WTC11 (cell line): ENCODE measurements at regions not wholly inside any gene's neighbourhood (a gene's known extent, or its start where the extent isn't known, plus 50 kb on each side); places are given as distances from the start of the nearest gene placed in this dataset.

Experiments used
- ATAC-seq: fragments of 200-7000 bp; cut with Tn5 transposase; 2 replicates; pipeline ENCODE4 v1.10.0; 2021; ENCODE audit warnings: mild to moderate bottlenecking, moderate library complexity
- CTCF ChIA-PET: fragments of 300-600 bp; sonication (Branson Sonifier 250); formaldehyde crosslinking; loops from one replicate; lab custom pipeline; 2021; ENCODE audit warnings: antibody characterized with exemption; lab: Charles Lee
- POLR2A ChIA-PET: fragments of 350-600 bp; sonication (Branson Sonifier 250); formaldehyde crosslinking; loops from one replicate; lab custom pipeline; 2021; ENCODE audit warnings: antibody characterized with exemption; lab: Charles Lee
- DNase-seq: peaks from one replicate; pipeline ENCODE4 v3.0.0; 2021; ENCODE audit warnings: low spot score
- H3K27ac Mint-ChIP-seq: 2 replicates; pipeline ENCODE4 v1.8.0; 2021; ENCODE audit warnings: mixed read lengths
- H3K27me3 Mint-ChIP-seq: 2 replicates; pipeline ENCODE4 v1.8.0; 2021; ENCODE audit warnings: low read depth, mild to moderate bottlenecking, moderate library complexity, mixed read lengths
- H3K36me3 Mint-ChIP-seq: 2 replicates; pipeline ENCODE4 v1.8.0; 2021; ENCODE audit warnings: mixed read lengths
- H3K4me1 Mint-ChIP-seq: 2 replicates; pipeline ENCODE4 v1.8.0; 2022; ENCODE audit warnings: mixed read lengths
- H3K4me3 Mint-ChIP-seq: 2 replicates; pipeline ENCODE4 v1.8.0; 2021; ENCODE audit warnings: mild to moderate bottlenecking, moderate library complexity, mixed read lengths
- H3K9me3 Mint-ChIP-seq: 2 replicates; pipeline ENCODE4 v1.8.0; 2021; ENCODE audit warnings: mixed read lengths
- AFF4 ChIP-seq: sonication (generic); formaldehyde crosslinking; IDR thresholded peaks from 2 replicates; pipeline ENCODE4 v1.8.1; 2023; ENCODE audit warnings: mild to moderate bottlenecking, missing genetic modification reagents, borderline replicate concordance
- AR ChIP-seq: fragments of 250-450 bp; sonication (Bioruptor Pico); IDR thresholded peaks from 2 replicates; pipeline ENCODE4 v1.9.0; 2021; ENCODE audit warnings: mild to moderate bottlenecking
- CREM ChIP-seq: sonication (generic); formaldehyde crosslinking; IDR thresholded peaks from 2 replicates; pipeline ENCODE4 v1.8.1; 2022; ENCODE audit warnings: mild to moderate bottlenecking, missing genetic modification reagents, moderate library complexity
- EMX1 ChIP-seq: fragments of 250-450 bp; sonication (Bioruptor Pico); IDR thresholded peaks from 2 replicates; pipeline ENCODE4 v1.8.0; 2021; ENCODE audit warnings: mild to moderate bottlenecking
- FOXK1 ChIP-seq: sonication (generic); formaldehyde crosslinking; IDR thresholded peaks from 2 replicates; pipeline ENCODE4 v1.8.0; 2022; ENCODE audit warnings: mild to moderate bottlenecking, moderate library complexity, missing genetic modification reagents
- GABPB1 ChIP-seq: sonication (generic); formaldehyde crosslinking; IDR thresholded peaks from 2 replicates; pipeline ENCODE4 v1.8.1; 2023; ENCODE audit warnings: mild to moderate bottlenecking, missing genetic modification reagents
- IRF2 ChIP-seq: sonication (generic); formaldehyde crosslinking; IDR thresholded peaks from 2 replicates; pipeline ENCODE4 v1.8.0; 2022; ENCODE audit warnings: low read depth, missing genetic modification reagents, borderline replicate concordance
- MYBL2 ChIP-seq: sonication (generic); formaldehyde crosslinking; IDR thresholded peaks from 2 replicates; pipeline ENCODE4 v1.8.1; 2023; ENCODE audit warnings: mild to moderate bottlenecking, moderate library complexity, missing genetic modification reagents
- NFATC4 ChIP-seq: fragments of 250-450 bp; sonication (Bioruptor Pico); IDR thresholded peaks from 2 replicates; pipeline ENCODE4 v1.9.0; 2021; ENCODE audit warnings: mild to moderate bottlenecking
- NFE2L1 ChIP-seq: sonication (generic); formaldehyde crosslinking; IDR thresholded peaks from 2 replicates; pipeline ENCODE4 v1.8.1; 2023; ENCODE audit warnings: missing genetic modification reagents
- NR2C2 ChIP-seq: sonication (generic); formaldehyde crosslinking; IDR thresholded peaks from 2 replicates; pipeline ENCODE4 v1.8.0; 2022; ENCODE audit warnings: mild to moderate bottlenecking, missing genetic modification reagents
- RELA ChIP-seq: sonication (generic); formaldehyde crosslinking; IDR thresholded peaks from 2 replicates; pipeline ENCODE4 v1.8.1; 2022; ENCODE audit warnings: missing genetic modification reagents, mild to moderate bottlenecking, borderline replicate concordance
- RORB ChIP-seq: fragments of 250-450 bp; sonication (Bioruptor Pico); IDR thresholded peaks from 2 replicates; pipeline ENCODE4 v1.9.0; 2021; ENCODE audit warnings: mild to moderate bottlenecking
- SOX15 ChIP-seq: fragments of 250-450 bp; sonication (Bioruptor Pico); IDR thresholded peaks from 2 replicates; pipeline ENCODE4 v1.9.0; 2021; ENCODE audit warnings: mild to moderate bottlenecking
- TEAD1 ChIP-seq: sonication (generic); formaldehyde crosslinking; IDR thresholded peaks from 2 replicates; pipeline ENCODE4 v1.8.0; 2022; ENCODE audit warnings: mild to moderate bottlenecking, missing genetic modification reagents
- TP53 ChIP-seq: sonication (generic); formaldehyde crosslinking; IDR thresholded peaks from 2 replicates; pipeline ENCODE4 v1.8.1; 2023; ENCODE audit warnings: mild to moderate bottlenecking, missing genetic modification reagents
- ZNF121 ChIP-seq: sonication (generic); formaldehyde crosslinking; IDR thresholded peaks from 2 replicates; pipeline ENCODE4 v1.8.0; 2023; ENCODE audit warnings: missing genetic modification reagents
- ZNF317 ChIP-seq: sonication (generic); formaldehyde crosslinking; IDR thresholded peaks from 2 replicates; pipeline ENCODE4 v1.8.1; 2023; ENCODE audit warnings: low read depth, mild to moderate bottlenecking, moderate library complexity, missing genetic modification reagents, borderline replicate concordance
- TF ChIP-seq, protein P1 (sequence below): fragments of 250-450 bp; sonication (Bioruptor Pico); IDR thresholded peaks from 2 replicates; pipeline ENCODE4 v1.8.0; 2021; ENCODE audit warnings: mild to moderate bottlenecking
- TF ChIP-seq, protein P2 (sequence below): sonication (generic); formaldehyde crosslinking; IDR thresholded peaks from 2 replicates; pipeline ENCODE4 v1.8.1; 2022; ENCODE audit warnings: low read depth, missing genetic modification reagents, borderline replicate concordance
- TF ChIP-seq, protein P3 (sequence below): sonication (generic); formaldehyde crosslinking; IDR thresholded peaks from 2 replicates; pipeline ENCODE4 v1.8.0; 2022; ENCODE audit warnings: missing genetic modification reagents
- TF ChIP-seq, protein P4 (sequence below): sonication (generic); formaldehyde crosslinking; IDR thresholded peaks from 2 replicates; pipeline ENCODE4 v1.8.1; 2023; ENCODE audit warnings: mild to moderate bottlenecking, moderate library complexity, missing genetic modification reagents

DNA sequence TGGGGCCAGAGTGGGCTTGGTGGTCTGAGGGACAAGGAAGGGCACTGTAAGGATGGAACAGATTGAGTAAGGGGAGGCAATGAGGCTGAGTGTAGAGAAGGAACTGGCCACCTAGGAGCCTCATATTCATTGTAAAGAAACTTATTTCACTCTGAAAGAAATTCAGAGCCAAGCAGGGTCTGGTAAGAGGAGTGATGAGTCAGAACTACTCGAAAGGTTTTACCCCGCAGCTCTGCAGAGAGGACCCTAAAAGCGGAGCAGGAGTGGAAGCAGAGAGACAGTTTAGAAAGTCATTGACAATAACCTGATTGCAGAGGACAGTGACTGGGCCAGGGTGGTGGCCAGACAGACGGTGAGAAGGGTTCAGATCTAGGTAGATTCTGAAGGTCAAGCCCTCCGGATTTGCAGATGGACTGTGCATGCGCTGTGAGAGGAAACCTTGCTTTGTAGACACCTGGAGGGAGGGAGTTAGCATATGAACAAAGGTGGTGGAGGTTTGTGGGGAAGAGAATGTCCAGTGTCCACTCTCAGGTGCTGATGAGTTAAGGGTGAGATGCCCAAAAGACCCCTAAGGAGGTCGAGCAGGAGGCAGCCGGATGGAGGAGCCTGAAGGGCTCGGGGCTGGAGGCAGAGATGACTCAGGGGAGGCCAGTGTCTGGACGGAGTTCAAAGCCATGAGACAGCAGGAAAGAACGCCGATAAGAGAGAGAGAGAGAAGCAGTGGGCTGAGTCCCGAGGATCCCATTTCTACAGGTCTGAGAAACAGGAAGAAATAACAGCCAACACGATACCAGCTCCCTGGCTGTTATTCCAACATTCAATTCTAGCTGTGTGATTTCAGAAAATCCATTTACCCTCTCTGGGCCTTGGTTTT lies 546.0 kb downstream of the BRD1 start:
- DNase-seq (no peak), ATAC-seq (no peak)
- Mint-ChIP-seq H3K36me3 (no peaks in the 10 kb centered on the region), H3K9me3 (0 out of 2 replicates have a peak, but pooled peaks cover 4% of the 10 kb centered on the region), H3K4me3 (no peak overlapping the region), H3K4me1 (peaks cover 17% of the 10 kb centered on the region), H3K27me3 (peaks cover 9% of the 10 kb centered on the region), H3K27ac (no peak overlapping the region)
- TF ChIP-seq TEAD1 (CRISPR knock-in tag): no peak
- TF ChIP-seq RORB (CRISPR knock-in tag): no peak
- TF ChIP-seq MYBL2 (CRISPR knock-in tag): no peak
- TF ChIP-seq, protein P1, sequence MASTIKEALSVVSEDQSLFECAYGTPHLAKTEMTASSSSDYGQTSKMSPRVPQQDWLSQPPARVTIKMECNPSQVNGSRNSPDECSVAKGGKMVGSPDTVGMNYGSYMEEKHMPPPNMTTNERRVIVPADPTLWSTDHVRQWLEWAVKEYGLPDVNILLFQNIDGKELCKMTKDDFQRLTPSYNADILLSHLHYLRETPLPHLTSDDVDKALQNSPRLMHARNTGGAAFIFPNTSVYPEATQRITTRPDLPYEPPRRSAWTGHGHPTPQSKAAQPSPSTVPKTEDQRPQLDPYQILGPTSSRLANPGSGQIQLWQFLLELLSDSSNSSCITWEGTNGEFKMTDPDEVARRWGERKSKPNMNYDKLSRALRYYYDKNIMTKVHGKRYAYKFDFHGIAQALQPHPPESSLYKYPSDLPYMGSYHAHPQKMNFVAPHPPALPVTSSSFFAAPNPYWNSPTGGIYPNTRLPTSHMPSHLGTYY (CRISPR knock-in tag): no peak
- TF ChIP-seq, protein P2, sequence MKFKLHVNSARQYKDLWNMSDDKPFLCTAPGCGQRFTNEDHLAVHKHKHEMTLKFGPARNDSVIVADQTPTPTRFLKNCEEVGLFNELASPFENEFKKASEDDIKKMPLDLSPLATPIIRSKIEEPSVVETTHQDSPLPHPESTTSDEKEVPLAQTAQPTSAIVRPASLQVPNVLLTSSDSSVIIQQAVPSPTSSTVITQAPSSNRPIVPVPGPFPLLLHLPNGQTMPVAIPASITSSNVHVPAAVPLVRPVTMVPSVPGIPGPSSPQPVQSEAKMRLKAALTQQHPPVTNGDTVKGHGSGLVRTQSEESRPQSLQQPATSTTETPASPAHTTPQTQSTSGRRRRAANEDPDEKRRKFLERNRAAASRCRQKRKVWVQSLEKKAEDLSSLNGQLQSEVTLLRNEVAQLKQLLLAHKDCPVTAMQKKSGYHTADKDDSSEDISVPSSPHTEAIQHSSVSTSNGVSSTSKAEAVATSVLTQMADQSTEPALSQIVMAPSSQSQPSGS (CRISPR knock-in tag): no peak
- no peak for TF ChIP-seq IRF2 (CRISPR knock-in tag)
- no peak for TF ChIP-seq FOXK1
- no peak for TF ChIP-seq NFE2L1 (CRISPR knock-in tag)
- no peak for TF ChIP-seq NR2C2 (CRISPR knock-in tag)
- no peak for TF ChIP-seq GABPB1 (CRISPR knock-in tag)
- TF ChIP-seq, protein P3, sequence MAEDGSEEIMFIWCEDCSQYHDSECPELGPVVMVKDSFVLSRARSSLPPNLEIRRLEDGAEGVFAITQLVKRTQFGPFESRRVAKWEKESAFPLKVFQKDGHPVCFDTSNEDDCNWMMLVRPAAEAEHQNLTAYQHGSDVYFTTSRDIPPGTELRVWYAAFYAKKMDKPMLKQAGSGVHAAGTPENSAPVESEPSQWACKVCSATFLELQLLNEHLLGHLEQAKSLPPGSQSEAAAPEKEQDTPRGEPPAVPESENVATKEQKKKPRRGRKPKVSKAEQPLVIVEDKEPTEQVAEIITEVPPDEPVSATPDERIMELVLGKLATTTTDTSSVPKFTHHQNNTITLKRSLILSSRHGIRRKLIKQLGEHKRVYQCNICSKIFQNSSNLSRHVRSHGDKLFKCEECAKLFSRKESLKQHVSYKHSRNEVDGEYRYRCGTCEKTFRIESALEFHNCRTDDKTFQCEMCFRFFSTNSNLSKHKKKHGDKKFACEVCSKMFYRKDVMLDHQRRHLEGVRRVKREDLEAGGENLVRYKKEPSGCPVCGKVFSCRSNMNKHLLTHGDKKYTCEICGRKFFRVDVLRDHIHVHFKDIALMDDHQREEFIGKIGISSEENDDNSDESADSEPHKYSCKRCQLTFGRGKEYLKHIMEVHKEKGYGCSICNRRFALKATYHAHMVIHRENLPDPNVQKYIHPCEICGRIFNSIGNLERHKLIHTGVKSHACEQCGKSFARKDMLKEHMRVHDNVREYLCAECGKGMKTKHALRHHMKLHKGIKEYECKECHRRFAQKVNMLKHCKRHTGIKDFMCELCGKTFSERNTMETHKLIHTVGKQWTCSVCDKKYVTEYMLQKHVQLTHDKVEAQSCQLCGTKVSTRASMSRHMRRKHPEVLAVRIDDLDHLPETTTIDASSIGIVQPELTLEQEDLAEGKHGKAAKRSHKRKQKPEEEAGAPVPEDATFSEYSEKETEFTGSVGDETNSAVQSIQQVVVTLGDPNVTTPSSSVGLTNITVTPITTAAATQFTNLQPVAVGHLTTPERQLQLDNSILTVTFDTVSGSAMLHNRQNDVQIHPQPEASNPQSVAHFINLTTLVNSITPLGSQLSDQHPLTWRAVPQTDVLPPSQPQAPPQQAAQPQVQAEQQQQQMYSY: no peak
- TF ChIP-seq CREM (CRISPR knock-in tag): no peak
- no peak for TF ChIP-seq ZNF317
- no peak for TF ChIP-seq EMX1 (CRISPR knock-in tag)
- no peak for TF ChIP-seq AR (CRISPR knock-in tag)
- no peak for TF ChIP-seq RELA
- POLR2A ChIA-PET: no interaction called here
- CTCF ChIA-PET: no interaction called here

- DNase-seq (no peak), ATAC-seq (no peak)
- Mint-ChIP-seq H3K27ac (no peak overlapping the region), H3K36me3 (no peaks in the 10 kb centered on the region), H3K9me3 (0 out of 2 replicates have a peak, but pooled peaks cover 4% of the 10 kb centered on the region), H3K27me3 (peaks cover 21% of the 10 kb centered on the region), H3K4me3 (no peak overlapping the region), H3K4me1 (peaks cover 11% of the 10 kb centered on the region)
- CTCF ChIA-PET: no interaction called here
- POLR2A ChIA-PET: no interaction called here
- TF ChIP-seq ZNF121 (CRISPR knock-in tag) (no peak), AFF4 (CRISPR knock-in tag) (no peak), TP53 (CRISPR knock-in tag) (no peak), SOX15 (CRISPR knock-in tag) (no peak), NFATC4 (CRISPR knock-in tag) (no peak)
- TF ChIP-seq, protein P4, sequence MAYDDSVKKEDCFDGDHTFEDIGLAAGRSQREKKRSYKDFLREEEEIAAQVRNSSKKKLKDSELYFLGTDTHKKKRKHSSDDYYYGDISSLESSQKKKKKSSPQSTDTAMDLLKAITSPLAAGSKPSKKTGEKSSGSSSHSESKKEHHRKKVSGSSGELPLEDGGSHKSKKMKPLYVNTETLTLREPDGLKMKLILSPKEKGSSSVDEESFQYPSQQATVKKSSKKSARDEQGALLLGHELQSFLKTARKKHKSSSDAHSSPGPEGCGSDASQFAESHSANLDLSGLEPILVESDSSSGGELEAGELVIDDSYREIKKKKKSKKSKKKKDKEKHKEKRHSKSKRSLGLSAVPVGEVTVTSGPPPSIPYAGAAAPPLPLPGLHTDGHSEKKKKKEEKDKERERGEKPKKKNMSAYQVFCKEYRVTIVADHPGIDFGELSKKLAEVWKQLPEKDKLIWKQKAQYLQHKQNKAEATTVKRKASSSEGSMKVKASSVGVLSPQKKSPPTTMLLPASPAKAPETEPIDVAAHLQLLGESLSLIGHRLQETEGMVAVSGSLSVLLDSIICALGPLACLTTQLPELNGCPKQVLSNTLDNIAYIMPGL: no peak
Observed at GRCh38 chr22:49278340-49278739, 549.3 kb downstream of the BRD1 start.
